Suprapubic skin (tissue), 4 donors: ENCODE measurements at regions not wholly inside any gene's neighbourhood (a gene's known extent, or its start where the extent isn't known, plus 50 kb on each side); places are given as distances from the start of the nearest gene placed in this dataset.

Source experiments
- DNase-seq, 2 donors: peaks; one replicate each; pipeline ENCODE4 v3.0.0-alpha.2; 2019; ENCODE audit warnings: low spot score in 2 of 2
- H3K27ac ChIP-seq: fragments of 200-600 bp; sonication (generic); one replicate; pipeline ENCODE4 v1.5.1; 2019
- H3K27me3 ChIP-seq: fragments of 200-600 bp; sonication (generic); one replicate; pipeline ENCODE4 v1.5.1; 2019
- H3K36me3 ChIP-seq: fragments of 200-600 bp; sonication (generic); one replicate; pipeline ENCODE4 v1.5.1; 2019
- H3K4me1 ChIP-seq: fragments of 200-600 bp; sonication (generic); one replicate; pipeline ENCODE4 v1.5.1; 2019
- H3K4me3 ChIP-seq: fragments of 200-600 bp; sonication (generic); one replicate; pipeline ENCODE4 v1.5.1; 2019; ENCODE audit warnings: mild to moderate bottlenecking
- H3K9me3 ChIP-seq: fragments of 200-600 bp; sonication (generic); one replicate; pipeline ENCODE4 v1.5.1; 2019
- EP300 ChIP-seq: sonication (generic); formaldehyde crosslinking; IDR thresholded peaks from one replicate; pipeline ENCODE4 v1.6.1; 2017; ENCODE audit warnings: antibody characterized with exemption
- POLR2A ChIP-seq, 2 donors: fragments of 450-650 bp; IDR thresholded peaks; one replicate each; pipeline ENCODE4 v1.6.1; 2017; ENCODE audit warnings: antibody characterized with exemption in 2 of 2, mild to moderate bottlenecking in 2 of 2, moderate library complexity in 2 of 2
- POLR2AphosphoS5 ChIP-seq, 3 donors: sonication (generic); formaldehyde crosslinking; IDR thresholded peaks; one replicate each; pipeline ENCODE4 v1.6.1; 2017; ENCODE audit warnings: antibody characterized with exemption in 3 of 3
- WGBS: methylation state at CpG from one replicate; pipeline ENCODE4 v1.1.5; 2018; 5-methylcytosine and 5-hydroxymethylcytosine counted together
- TF ChIP-seq, protein P1 (sequence below), 2 donors: fragments of 200-600 bp in 1 of 2; fragments of 450-650 bp in 1 of 2; sonication (generic) in 1 of 2; IDR thresholded peaks; one replicate each; pipeline ENCODE4 v1.5.1; 2016 to 2019; ENCODE audit warnings: antibody characterized with exemption in 2 of 2, mild to moderate bottlenecking in 1 of 2, moderate library complexity in 1 of 2

DNA sequence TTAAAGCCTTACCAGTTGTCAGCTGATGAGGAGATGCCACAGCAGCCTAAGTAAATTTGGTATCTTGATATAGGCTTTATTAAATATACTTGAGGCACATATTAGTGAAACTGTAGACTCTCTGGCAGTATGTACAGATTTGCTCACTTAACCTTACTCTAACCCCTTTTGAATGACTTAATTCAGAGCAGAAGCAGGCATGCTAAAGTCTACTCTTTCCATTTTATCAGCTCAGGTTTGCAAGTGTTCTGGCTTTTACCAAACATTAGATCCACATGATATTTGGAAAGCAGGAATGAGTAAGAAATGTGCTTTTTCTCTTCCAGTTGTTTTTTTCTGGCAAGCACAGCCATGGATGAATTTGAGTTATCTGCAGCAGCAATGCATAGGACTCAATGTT lies 541.0 kb upstream of the PCDH9 start:
- H3K36me3 ChIP-seq: no peaks in the 10 kb centered on the region
- TF ChIP-seq POLR2A (IDR thresholded peaks at IDR 0.05): no peak
- no peak for TF ChIP-seq POLR2AphosphoS5 (IDR thresholded peaks at IDR 0.05)
- TF ChIP-seq EP300: no peak
- TF ChIP-seq, protein P1, sequence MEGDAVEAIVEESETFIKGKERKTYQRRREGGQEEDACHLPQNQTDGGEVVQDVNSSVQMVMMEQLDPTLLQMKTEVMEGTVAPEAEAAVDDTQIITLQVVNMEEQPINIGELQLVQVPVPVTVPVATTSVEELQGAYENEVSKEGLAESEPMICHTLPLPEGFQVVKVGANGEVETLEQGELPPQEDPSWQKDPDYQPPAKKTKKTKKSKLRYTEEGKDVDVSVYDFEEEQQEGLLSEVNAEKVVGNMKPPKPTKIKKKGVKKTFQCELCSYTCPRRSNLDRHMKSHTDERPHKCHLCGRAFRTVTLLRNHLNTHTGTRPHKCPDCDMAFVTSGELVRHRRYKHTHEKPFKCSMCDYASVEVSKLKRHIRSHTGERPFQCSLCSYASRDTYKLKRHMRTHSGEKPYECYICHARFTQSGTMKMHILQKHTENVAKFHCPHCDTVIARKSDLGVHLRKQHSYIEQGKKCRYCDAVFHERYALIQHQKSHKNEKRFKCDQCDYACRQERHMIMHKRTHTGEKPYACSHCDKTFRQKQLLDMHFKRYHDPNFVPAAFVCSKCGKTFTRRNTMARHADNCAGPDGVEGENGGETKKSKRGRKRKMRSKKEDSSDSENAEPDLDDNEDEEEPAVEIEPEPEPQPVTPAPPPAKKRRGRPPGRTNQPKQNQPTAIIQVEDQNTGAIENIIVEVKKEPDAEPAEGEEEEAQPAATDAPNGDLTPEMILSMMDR (IDR thresholded peaks at IDR 0.05): no peak
- no peak overlapping the region for H3K27ac ChIP-seq
- H3K4me1 ChIP-seq: no peaks in the 10 kb centered on the region
- no peak for DNase-seq
- no peaks in the 10 kb centered on the region for H3K27me3 ChIP-seq
- H3K4me3 ChIP-seq: no peak overlapping the region
- no peaks in the 10 kb centered on the region for H3K9me3 ChIP-seq

DNA sequence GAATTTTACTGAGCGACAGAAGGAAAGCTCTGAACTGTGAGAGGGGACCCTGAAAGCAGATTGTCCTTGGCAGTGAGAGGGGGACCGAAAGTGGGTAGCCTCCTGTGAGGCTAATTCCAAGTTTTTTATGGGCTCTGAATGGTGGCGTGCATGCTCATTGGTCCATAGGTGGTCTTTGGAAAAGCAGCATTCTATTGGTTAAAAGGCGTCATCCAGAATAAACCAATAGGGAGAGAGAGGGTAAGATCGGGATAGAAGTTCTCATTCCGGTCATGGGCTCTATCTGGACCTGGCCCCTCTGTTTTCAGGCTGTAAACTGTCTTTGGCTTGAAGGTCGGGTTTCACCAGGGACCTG lies 539.8 kb upstream of the PCDH9 start:
- H3K27me3 ChIP-seq: no peaks in the 10 kb centered on the region
- no peak overlapping the region for H3K4me3 ChIP-seq
- H3K36me3 ChIP-seq: no peaks in the 10 kb centered on the region
- TF ChIP-seq POLR2A (IDR thresholded peaks at IDR 0.05) (no peak), POLR2AphosphoS5 (IDR thresholded peaks at IDR 0.05) (no peak), EP300 (no peak)
- TF ChIP-seq, protein P1 (IDR thresholded peaks at IDR 0.05): no peak
- DNase-seq: no peak
- H3K4me1 ChIP-seq: no peaks in the 10 kb centered on the region
- WGBS: 85% methylated on average over 7 of the region's 7 CpGs
- no peak overlapping the region for H3K27ac ChIP-seq
- peaks cover 3% of the 10 kb centered on the region for H3K9me3 ChIP-seq

DNA sequence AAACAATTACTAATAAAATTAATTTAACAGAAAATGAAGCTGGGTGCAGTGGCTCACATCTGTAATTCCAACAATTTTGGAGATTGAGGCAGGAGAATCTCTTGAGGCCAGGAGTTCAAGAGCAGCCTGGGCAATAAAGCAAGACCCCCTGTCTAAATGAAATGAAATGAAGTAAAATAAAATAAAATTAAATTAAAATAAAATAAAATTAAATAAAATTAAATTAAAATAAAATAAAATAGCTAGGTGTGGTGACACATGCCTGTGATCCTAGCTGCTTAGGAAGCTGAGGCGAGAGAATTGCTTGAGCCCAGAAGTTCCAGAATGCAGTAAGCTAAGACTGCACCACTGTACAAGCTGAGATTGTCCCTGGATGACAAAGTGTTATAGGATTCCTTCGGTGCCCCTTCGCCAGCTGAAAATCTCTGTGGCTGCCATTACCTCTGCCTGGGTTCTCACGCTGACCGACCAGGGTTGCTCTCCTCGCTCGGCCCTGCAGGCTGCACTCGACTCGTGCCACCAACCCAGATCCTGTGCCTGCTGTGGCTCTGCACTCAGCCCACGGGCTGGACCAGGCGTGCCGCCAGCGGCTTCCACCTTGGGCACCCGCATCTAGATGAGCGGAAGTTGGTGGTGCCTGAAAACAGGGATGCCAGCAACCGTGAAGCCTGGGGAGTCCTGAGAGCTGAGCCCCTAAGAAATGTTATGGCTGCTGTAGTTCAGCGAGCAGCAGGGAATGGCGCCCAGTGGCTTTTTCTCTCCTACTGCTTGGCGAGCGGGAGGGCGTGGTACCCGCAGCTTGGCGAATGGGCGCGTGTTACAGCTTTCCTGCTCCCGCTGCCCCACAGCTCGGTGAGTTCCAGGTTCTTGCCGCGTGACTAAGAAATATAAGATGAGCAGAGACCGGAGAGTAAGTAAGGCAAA lies 539.2 kb upstream of the PCDH9 start:
- H3K27me3 ChIP-seq: no peaks in the 10 kb centered on the region
- H3K4me3 ChIP-seq: no peak overlapping the region
- TF ChIP-seq, protein P1 (IDR thresholded peaks at IDR 0.05): no peak
- TF ChIP-seq POLR2A (IDR thresholded peaks at IDR 0.05): no peak
- no peak for TF ChIP-seq EP300
- TF ChIP-seq POLR2AphosphoS5 (IDR thresholded peaks at IDR 0.05): no peak
- no peaks in the 10 kb centered on the region for H3K36me3 ChIP-seq
- H3K27ac ChIP-seq: no peak overlapping the region
- WGBS: 96% methylated on average over 25 of the region's 30 CpGs
- no peaks in the 10 kb centered on the region for H3K4me1 ChIP-seq
- DNase-seq: no peak
- peaks cover 3% of the 10 kb centered on the region for H3K9me3 ChIP-seq

DNA sequence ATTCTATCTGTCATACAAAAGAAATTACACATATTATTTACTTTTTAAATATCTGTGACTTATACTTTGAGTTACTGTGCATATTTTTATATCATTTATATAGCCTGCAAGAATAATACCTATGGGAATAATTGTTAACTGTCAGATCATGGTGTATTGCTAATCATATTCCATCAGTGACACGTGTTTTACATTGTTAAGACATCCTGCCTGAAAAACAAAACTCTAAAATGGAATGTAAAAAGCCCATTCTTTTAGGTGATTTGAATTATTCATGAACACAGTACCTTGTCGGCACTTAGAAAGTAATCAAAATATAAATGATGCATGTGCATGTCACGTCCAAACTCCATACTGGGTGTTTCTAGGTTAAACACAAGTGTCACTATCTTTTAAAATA lies 533.8 kb upstream of the PCDH9 start:
- 67% methylated on average over 3 of the region's 3 CpGs for WGBS
- H3K27ac ChIP-seq: no peak overlapping the region
- H3K27me3 ChIP-seq: no peaks in the 10 kb centered on the region
- DNase-seq: no peak
- no peaks in the 10 kb centered on the region for H3K36me3 ChIP-seq
- peaks cover 3% of the 10 kb centered on the region for H3K9me3 ChIP-seq
- TF ChIP-seq, protein P1 (IDR thresholded peaks at IDR 0.05): no peak
- TF ChIP-seq POLR2AphosphoS5 (IDR thresholded peaks at IDR 0.05) (no peak), POLR2A (IDR thresholded peaks at IDR 0.05) (no peak), EP300 (no peak)
- H3K4me3 ChIP-seq: no peak overlapping the region
- no peaks in the 10 kb centered on the region for H3K4me1 ChIP-seq

DNA sequence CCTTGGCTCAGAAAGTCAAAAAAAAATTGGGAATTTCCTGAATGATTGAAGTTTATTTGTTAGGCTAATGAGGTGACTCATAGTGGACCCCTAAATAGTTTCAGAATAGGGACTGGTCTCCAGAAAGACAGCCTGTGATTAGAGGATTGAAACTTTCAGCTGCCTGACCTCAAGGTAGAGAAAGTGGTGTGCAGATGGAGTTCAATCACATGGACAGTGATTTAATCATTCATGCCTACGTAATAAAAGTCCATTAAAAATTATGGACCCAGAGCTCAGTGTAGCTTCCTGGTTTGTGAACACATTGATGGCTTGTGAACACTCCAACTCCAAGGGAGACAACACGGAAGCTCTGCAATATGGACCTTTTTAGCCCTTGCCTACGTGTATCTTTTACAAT lies 533.2 kb upstream of the PCDH9 start:
- no peak overlapping the region for H3K27ac ChIP-seq
- no peak overlapping the region for H3K4me3 ChIP-seq
- H3K9me3 ChIP-seq: peaks cover 3% of the 10 kb centered on the region
- no peaks in the 10 kb centered on the region for H3K27me3 ChIP-seq
- DNase-seq: no peak
- no peaks in the 10 kb centered on the region for H3K4me1 ChIP-seq
- TF ChIP-seq EP300 (no peak), POLR2A (IDR thresholded peaks at IDR 0.05) (no peak), POLR2AphosphoS5 (IDR thresholded peaks at IDR 0.05) (no peak)
- TF ChIP-seq, protein P1 (IDR thresholded peaks at IDR 0.05): no peak
- WGBS: 63% methylated on average over 3 of the region's 3 CpGs
- H3K36me3 ChIP-seq: no peaks in the 10 kb centered on the region
